ENCODE measurements at regions not wholly inside any gene's neighbourhood (a gene's known extent, or its start where the extent isn't known, plus 50 kb on each side); places are given as distances from the start of the nearest gene placed in this dataset.

DNA sequence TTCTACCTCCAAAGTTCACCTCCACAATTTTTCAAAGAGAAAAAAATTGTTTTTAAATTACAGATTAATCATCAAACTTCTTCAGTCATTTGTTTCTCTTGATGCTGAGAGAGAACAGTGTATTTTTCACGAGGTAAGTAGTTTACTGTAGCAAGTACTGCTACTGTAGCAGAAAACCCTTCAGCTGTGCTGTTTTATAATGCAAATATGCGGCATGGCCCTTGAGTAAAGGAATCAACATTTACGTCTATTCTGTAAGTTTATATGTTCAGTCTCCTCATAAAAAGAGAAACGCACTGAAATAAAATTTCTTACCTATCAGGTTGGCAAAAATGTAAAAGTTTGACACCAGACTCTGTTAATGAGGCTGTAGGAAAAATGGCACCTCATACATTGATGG, 399.0 kb downstream of the NKX6-1 start:
- no peak for TF ChIP-seq POLR2A (IDR thresholded peaks at IDR 0.05; ENCODE audit: low read depth)
- TF ChIP-seq, protein P1, sequence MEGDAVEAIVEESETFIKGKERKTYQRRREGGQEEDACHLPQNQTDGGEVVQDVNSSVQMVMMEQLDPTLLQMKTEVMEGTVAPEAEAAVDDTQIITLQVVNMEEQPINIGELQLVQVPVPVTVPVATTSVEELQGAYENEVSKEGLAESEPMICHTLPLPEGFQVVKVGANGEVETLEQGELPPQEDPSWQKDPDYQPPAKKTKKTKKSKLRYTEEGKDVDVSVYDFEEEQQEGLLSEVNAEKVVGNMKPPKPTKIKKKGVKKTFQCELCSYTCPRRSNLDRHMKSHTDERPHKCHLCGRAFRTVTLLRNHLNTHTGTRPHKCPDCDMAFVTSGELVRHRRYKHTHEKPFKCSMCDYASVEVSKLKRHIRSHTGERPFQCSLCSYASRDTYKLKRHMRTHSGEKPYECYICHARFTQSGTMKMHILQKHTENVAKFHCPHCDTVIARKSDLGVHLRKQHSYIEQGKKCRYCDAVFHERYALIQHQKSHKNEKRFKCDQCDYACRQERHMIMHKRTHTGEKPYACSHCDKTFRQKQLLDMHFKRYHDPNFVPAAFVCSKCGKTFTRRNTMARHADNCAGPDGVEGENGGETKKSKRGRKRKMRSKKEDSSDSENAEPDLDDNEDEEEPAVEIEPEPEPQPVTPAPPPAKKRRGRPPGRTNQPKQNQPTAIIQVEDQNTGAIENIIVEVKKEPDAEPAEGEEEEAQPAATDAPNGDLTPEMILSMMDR (IDR thresholded peaks at IDR 0.05) = no peak
- no peak for TF ChIP-seq EP300 (IDR thresholded peaks at IDR 0.05)
- no peak for TF ChIP-seq POLR2AphosphoS5 (IDR thresholded peaks at IDR 0.05)
